ENCODE measurements at regions not wholly inside any gene's neighbourhood (a gene's known extent, or its start where the extent isn't known, plus 50 kb on each side); places are given as distances from the start of the nearest gene placed in this dataset.

GRCh38 chr17:45687594-45687993, 96.5 kb upstream of the CRHR1 start:
- peaks cover 23 to 69% of the 10 kb centered on the region in 2 donors for H3K27me3 Mint-ChIP-seq
- H3K27ac Mint-ChIP-seq: no peak overlapping the region

DNA sequence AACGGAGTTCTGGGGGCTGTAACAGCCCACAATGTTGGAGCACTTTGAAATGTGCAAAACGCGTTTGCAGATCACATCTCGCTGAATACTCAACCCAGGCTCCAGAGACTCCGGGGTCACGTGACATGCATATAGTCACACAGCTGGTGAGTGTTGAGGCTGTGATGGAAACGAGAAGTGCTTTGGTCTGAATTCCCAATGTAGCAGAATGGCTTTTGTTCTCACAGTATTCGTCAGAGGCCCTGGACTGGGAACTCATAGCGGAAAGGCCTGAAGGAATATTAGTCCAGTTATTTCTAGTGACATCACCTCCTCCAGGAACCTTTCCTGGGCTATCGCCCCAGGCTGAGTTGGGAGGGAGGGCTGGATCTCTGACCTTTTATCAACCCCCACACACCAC, 95.8 kb upstream of the CRHR1 start:
- Mint-ChIP-seq H3K4me1 (ENCODE audit: low read depth in 2 of 2) (no peaks in the 10 kb centered on the region), H3K27me3 (peaks cover 25 to 71% of the 10 kb centered on the region in 2 donors), H3K4me3 (no peak overlapping the region), H3K36me3 (ENCODE audit: insufficient read depth) (no peaks in the 10 kb centered on the region), H3K9me3 (no peaks in the 10 kb centered on the region), H3K27ac (no peak overlapping the region)
- DNase-seq (no peak), ATAC-seq (replicated peaks) (no peak)

More at GRCh38 chr17:45687594-45687993, 96.5 kb upstream of the CRHR1 start:
- H3K9me3 Mint-ChIP-seq: no peaks in the 10 kb centered on the region
- ATAC-seq (replicated peaks) (no peak), DNase-seq (no peak)
- H3K4me3 Mint-ChIP-seq: no peak overlapping the region
- H3K4me1 Mint-ChIP-seq (ENCODE audit: low read depth in 2 of 2): no peaks in the 10 kb centered on the region
- H3K36me3 Mint-ChIP-seq (ENCODE audit: insufficient read depth): no peaks in the 10 kb centered on the region

DNA sequence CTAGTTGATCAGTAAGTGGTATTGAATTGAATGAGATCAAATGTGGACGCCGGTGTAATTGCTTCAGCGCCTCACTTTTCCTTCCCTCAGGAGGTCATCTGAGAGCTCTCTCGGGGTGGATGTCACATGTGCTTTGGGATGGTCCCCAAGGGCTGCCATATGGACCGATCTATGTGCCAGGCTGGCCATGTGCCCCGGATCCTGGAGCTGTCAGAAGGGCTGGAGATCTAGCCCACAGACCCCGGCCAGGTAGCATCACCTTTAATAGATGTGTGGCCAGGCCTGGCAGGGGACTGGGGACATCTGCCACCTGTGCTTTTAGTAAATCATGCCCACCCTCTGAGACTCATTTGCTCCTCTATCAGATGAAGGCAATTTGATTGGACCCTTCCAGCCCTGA, 95.3 kb upstream of the CRHR1 start:
- H3K36me3 Mint-ChIP-seq (ENCODE audit: insufficient read depth): no peaks in the 10 kb centered on the region
- H3K27ac Mint-ChIP-seq: no peak overlapping the region
- DNase-seq: no peak
- ATAC-seq (replicated peaks): no peak
- peaks cover 29 to 75% of the 10 kb centered on the region in 2 donors for H3K27me3 Mint-ChIP-seq
- H3K9me3 Mint-ChIP-seq: no peaks in the 10 kb centered on the region
- H3K4me3 Mint-ChIP-seq: no peak overlapping the region
- H3K4me1 Mint-ChIP-seq (ENCODE audit: low read depth in 2 of 2): no peaks in the 10 kb centered on the region

- no peak overlapping the region for H3K27ac Mint-ChIP-seq
- H3K9me3 Mint-ChIP-seq: no peaks in the 10 kb centered on the region
- H3K4me1 Mint-ChIP-seq (ENCODE audit: low read depth in 2 of 2): no peaks in the 10 kb centered on the region
- H3K27me3 Mint-ChIP-seq: peaks cover 30 to 78% of the 10 kb centered on the region in 2 donors
- no peak for ATAC-seq (replicated peaks)
- no peak overlapping the region for H3K4me3 Mint-ChIP-seq
- H3K36me3 Mint-ChIP-seq (ENCODE audit: insufficient read depth): no peaks in the 10 kb centered on the region
- no peak for DNase-seq
Observed at GRCh38 chr17:45689451-45689850, 94.7 kb upstream of the CRHR1 start.

DNA sequence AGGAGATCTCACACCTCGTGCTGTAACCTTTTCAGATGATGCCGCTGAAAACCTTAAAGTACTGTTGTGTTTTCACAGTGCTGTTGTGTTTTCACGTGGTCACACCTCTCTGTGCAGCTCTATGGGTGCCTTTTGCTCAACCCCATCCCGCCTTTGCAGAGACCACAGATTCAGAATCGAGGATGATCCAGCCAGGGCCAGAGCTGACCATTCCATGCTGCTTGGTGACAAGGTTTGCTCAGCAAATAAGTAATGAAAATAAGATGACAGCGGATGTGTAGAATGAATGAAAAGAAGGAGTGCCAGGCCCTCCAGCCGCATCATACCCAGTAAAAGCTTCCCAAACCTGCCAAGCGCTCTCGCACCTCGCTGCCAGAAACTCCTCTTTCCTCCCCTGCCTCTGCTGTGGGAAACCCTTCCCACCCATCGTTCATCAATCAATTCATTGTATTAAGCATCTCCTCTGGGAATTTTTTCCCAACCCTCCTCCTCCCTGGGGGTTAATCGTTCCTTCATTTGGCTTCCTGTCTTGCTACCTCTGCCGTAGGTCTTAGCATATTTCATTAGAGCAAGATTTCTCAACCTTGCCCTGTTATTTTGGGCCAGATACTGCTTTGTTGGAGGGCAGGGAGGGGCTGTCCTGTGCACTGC, 93.4 kb upstream of the CRHR1 start:
- H3K36me3 Mint-ChIP-seq (ENCODE audit: insufficient read depth): no peaks in the 10 kb centered on the region
- no peak for DNase-seq
- peaks cover 40 to 81% of the 10 kb centered on the region in 2 donors for H3K27me3 Mint-ChIP-seq
- no peaks in the 10 kb centered on the region for H3K4me1 Mint-ChIP-seq (ENCODE audit: low read depth in 2 of 2)
- no peak overlapping the region for H3K4me3 Mint-ChIP-seq
- H3K9me3 Mint-ChIP-seq: no peaks in the 10 kb centered on the region
- H3K27ac Mint-ChIP-seq: no peak overlapping the region
- ATAC-seq (replicated peaks): no peak

GRCh38 chr17:45692661-45693060, 91.5 kb upstream of the CRHR1 start:
- H3K27ac Mint-ChIP-seq: no peak overlapping the region
- H3K9me3 Mint-ChIP-seq: no peaks in the 10 kb centered on the region
- ATAC-seq (replicated peaks): no peak
- no peak overlapping the region for H3K4me3 Mint-ChIP-seq
- H3K36me3 Mint-ChIP-seq (ENCODE audit: insufficient read depth): no peaks in the 10 kb centered on the region
- no peaks in the 10 kb centered on the region for H3K4me1 Mint-ChIP-seq (ENCODE audit: low read depth in 2 of 2)
- H3K27me3 Mint-ChIP-seq: peaks cover 51 to 90% of the 10 kb centered on the region in 2 donors
- DNase-seq: no peak

DNA sequence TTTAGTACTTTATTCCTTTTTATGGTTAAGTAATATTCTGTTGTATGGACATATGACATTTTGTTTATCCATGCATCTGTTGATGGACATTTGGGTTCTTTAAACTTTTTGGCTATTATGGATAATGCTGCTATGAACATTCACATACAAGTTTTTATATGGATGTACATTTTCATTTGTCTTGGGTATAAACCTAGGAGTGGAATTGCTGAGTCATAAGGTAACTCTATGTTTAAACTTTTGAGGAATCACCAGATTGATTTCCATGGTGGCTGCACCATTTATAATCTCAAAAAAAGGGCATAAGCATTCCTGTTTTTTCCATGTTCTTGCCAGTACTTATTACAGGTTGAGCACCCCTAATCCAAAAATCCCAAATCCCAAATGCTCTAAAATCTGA, 90.3 kb upstream of the CRHR1 start:
- H3K4me1 Mint-ChIP-seq (ENCODE audit: low read depth in 2 of 2): no peaks in the 10 kb centered on the region
- no peak overlapping the region for H3K4me3 Mint-ChIP-seq
- no peak for ATAC-seq (replicated peaks)
- peaks cover 57 to 93% of the 10 kb centered on the region in 2 donors for H3K27me3 Mint-ChIP-seq
- no peak for DNase-seq
- H3K27ac Mint-ChIP-seq: no peak overlapping the region
- H3K36me3 Mint-ChIP-seq (ENCODE audit: insufficient read depth): no peaks in the 10 kb centered on the region
- no peaks in the 10 kb centered on the region for H3K9me3 Mint-ChIP-seq

DNA sequence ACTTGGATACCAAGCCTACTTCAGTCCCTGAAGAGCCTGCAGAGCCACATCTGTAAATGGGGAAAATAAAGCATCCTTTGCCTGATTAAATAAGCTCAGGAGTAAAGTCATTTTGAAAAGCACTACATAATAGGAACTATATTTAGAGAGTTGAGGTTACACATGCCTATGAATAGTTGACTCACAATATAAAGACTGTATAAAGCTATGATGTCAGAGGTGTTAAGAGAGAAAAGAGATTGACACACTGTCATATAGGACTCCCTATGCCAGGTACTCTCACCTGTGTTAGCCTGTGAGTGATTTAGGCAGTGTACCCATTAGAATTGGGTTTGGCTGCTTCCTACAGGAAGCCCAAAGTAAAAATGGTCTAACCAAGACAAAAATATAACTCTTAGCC, 87.7 kb upstream of the CRHR1 start:
- no peak for ATAC-seq (replicated peaks)
- Mint-ChIP-seq H3K27me3 (peaks cover 64 to 88% of the 10 kb centered on the region in 2 donors), H3K4me3 (no peak overlapping the region), H3K36me3 (ENCODE audit: insufficient read depth) (peaks cover 3% of the 10 kb centered on the region), H3K9me3 (no peaks in the 10 kb centered on the region), H3K27ac (no peak overlapping the region), H3K4me1 (ENCODE audit: low read depth in 2 of 2) (no peaks in the 10 kb centered on the region)
- no peak for DNase-seq

- Mint-ChIP-seq H3K27ac (no peak overlapping the region), H3K4me3 (no peak overlapping the region), H3K36me3 (ENCODE audit: insufficient read depth) (peaks cover 3% of the 10 kb centered on the region), H3K4me1 (ENCODE audit: low read depth in 2 of 2) (no peaks in the 10 kb centered on the region), H3K27me3 (peaks cover 67 to 88% of the 10 kb centered on the region in 2 donors), H3K9me3 (no peaks in the 10 kb centered on the region)
- DNase-seq: no peak
- no peak for ATAC-seq (replicated peaks)
Observed at GRCh38 chr17:45697076-45697475, 87.0 kb upstream of the CRHR1 start.

DNA sequence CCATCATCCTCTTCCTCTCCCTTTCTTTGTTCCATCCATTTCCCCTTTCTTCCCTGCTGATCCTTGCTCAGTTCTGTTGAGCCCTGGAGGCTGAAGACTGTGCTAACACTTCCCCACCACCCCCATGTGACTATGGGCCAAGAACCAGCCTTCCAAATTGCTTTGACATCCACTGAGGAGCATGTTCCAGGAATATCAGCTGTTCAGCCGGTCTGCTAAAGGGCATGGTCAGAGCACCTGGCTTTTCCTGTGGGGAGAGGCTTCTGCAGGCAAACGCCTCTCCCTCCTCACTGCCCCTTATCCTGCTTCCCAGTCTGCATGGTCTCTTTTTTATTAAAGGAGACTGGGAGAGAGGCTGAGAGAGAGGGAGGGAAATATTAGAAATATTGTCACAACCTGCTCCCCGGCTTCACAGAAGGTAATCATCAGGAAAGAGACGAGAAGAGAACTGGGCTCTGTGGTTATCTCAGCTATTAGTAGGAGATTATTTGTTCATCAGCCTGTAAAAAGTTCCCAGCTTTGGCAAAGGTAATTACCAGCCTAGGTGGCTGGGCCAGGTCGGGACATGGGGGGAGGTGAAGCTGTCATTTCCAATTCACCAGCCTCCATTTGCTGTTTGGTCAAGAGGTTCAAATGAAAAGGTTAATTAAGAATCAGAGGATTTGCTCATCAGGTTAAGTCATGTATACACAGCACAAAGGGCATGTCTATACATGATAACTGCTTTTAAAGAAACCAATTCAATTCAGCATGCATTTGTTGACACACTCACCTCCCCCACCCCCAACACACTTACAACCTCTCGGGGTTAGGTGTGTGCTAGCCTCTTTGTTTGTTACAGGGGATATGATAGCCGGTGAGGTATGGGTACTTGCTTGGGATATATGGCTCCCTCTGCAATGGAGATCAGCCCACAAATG, 83.7 kb upstream of the CRHR1 start:
- ATAC-seq (replicated peaks) (no peak), DNase-seq (no peak)
- Mint-ChIP-seq H3K4me3 (no peak overlapping the region), H3K27me3 (peaks cover 64 to 88% of the 10 kb centered on the region in 2 donors), H3K9me3 (no peaks in the 10 kb centered on the region), H3K36me3 (ENCODE audit: insufficient read depth) (peaks cover 3% of the 10 kb centered on the region), H3K4me1 (ENCODE audit: low read depth in 2 of 2) (no peaks in the 10 kb centered on the region), H3K27ac (no peak overlapping the region)

- Mint-ChIP-seq H3K4me1 (ENCODE audit: low read depth in 2 of 2) (no peaks in the 10 kb centered on the region), H3K4me3 (no peak overlapping the region), H3K36me3 (ENCODE audit: insufficient read depth) (peaks cover 3% of the 10 kb centered on the region), H3K9me3 (no peaks in the 10 kb centered on the region), H3K27me3 (peaks cover 62 to 88% of the 10 kb centered on the region in 2 donors), H3K27ac (no peak overlapping the region)
- DNase-seq (no peak), ATAC-seq (replicated peaks) (no peak)
Observed at GRCh38 chr17:45702666-45703266, 81.4 kb upstream of the CRHR1 start.

DNA sequence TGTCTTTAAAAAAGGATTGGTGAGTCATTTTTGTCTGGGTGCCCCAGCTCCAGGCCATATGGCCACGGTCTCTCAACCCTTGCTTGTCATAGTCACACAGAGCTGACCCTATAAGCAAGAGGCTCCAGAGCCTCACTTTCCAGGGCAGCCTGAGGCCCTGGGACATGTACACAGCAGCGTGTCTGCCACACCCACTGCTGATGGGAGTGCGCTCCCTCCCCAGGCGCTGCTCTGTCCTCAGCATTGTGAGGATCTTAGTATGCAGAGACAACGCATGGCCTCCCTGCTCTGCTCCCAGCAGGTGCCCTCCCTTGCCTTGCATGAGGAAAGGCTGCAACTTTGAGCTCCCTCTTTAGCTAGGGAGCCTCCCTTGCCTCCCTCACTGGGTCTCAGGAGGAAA, 80.8 kb upstream of the CRHR1 start:
- Mint-ChIP-seq H3K9me3 (no peaks in the 10 kb centered on the region), H3K4me1 (ENCODE audit: low read depth in 2 of 2) (no peaks in the 10 kb centered on the region), H3K36me3 (ENCODE audit: insufficient read depth) (peaks cover 3% of the 10 kb centered on the region), H3K27me3 (peaks cover 65 to 88% of the 10 kb centered on the region in 2 donors), H3K4me3 (no peak overlapping the region), H3K27ac (no peak overlapping the region)
- ATAC-seq (replicated peaks) (no peak), DNase-seq (no peak)

GRCh38 chr17:45703806-45704205, 80.3 kb upstream of the CRHR1 start:
- H3K27me3 Mint-ChIP-seq: peaks cover 62 to 88% of the 10 kb centered on the region in 2 donors
- ATAC-seq (replicated peaks) (no peak), DNase-seq (no peak)

More at GRCh38 chr17:45703806-45704205, 80.3 kb upstream of the CRHR1 start:
- H3K36me3 Mint-ChIP-seq (ENCODE audit: insufficient read depth): peaks cover 3% of the 10 kb centered on the region
- H3K4me3 Mint-ChIP-seq: no peak overlapping the region
- H3K9me3 Mint-ChIP-seq: no peaks in the 10 kb centered on the region
- no peaks in the 10 kb centered on the region for H3K4me1 Mint-ChIP-seq (ENCODE audit: low read depth in 2 of 2)
- no peak overlapping the region for H3K27ac Mint-ChIP-seq

Data from effector memory CD8-positive, alpha-beta T cell (primary cell).